ENCODE measurements at regions not wholly inside any gene's neighbourhood (a gene's known extent, or its start where the extent isn't known, plus 50 kb on each side); places are given as distances from the start of the nearest gene placed in this dataset.

- TF ChIP-seq CTCF (IDR thresholded peaks at IDR 0.05; ENCODE audit: low read depth, low read length), result no peak
- TF ChIP-seq EZH2phosphoT487 (IDR thresholded peaks at IDR 0.05; ENCODE audit: low read depth), result no peak
These were observed 116.9 kb upstream of the FOXB1 start for GRCh38 chr15:59887211-59887610.

All from OCI-LY3 (cell line).